Fibroblast of lung (primary cell): ENCODE measurements at regions not wholly inside any gene's neighbourhood (a gene's known extent, or its start where the extent isn't known, plus 50 kb on each side); places are given as distances from the start of the nearest gene placed in this dataset.
"Not testable (repeated sequence)": the region's sequence is repeated elsewhere in the genome, so short reads cannot be mapped to it uniquely, and the experiment has no call there.

Experiments
- DNase-seq, 2 donors: peaks; one replicate each; pipeline versions ENCODE4 v3.0.0 to v3.0.0-alpha.2; 2010; ENCODE audit warnings: low read depth in 2 of 2
- H2AFZ ChIP-seq: 2 replicates; pipeline ENCODE4 v1.5.1; 2012; ENCODE audit warnings: low read length, control low read depth, inconsistent platforms
- H3K27ac ChIP-seq: 2 replicates; pipeline ENCODE4 v1.5.1; 2011; ENCODE audit warnings: low read length, control low read depth; ENCODE audit not compliant: insufficient read depth
- H3K27me3 ChIP-seq: 2 replicates; pipeline ENCODE4 v1.5.1; 2011; ENCODE audit warnings: mild to moderate bottlenecking, low read length; ENCODE audit not compliant: control insufficient read depth, insufficient read depth
- H3K36me3 ChIP-seq: 2 replicates; pipeline ENCODE4 v1.5.1; 2011; ENCODE audit warnings: low read length; ENCODE audit not compliant: control insufficient read depth, insufficient read depth
- H3K4me1 ChIP-seq: 2 replicates; pipeline ENCODE4 v1.5.1; 2011; ENCODE audit warnings: low read length; ENCODE audit not compliant: control insufficient read depth, insufficient read depth; ENCODE audit errors: extremely low read depth
- H3K4me2 ChIP-seq: 2 replicates; pipeline ENCODE4 v1.5.1; 2011; ENCODE audit warnings: low read length, control low read depth; ENCODE audit not compliant: insufficient read depth; ENCODE audit errors: extremely low read depth
- H3K4me3 ChIP-seq, 4 experiments: fragments of 200-600 bp in 1 of 4; sonication (generic) in 1 of 4; replicated peaks in 1 of 4; 2 replicates each; pipeline ENCODE4 v1.5.1; 2011 to 2016; ENCODE audit warnings: low read length in 4 of 4, low read depth in 3 of 4, mild to moderate bottlenecking in 3 of 4, control low read depth in 2 of 4, inconsistent platforms in 1 of 4, mixed read lengths in 1 of 4; ENCODE audit not compliant: insufficient read depth in 1 of 4; ENCODE audit errors: control extremely low read depth in 1 of 4
- H3K79me2 ChIP-seq: 2 replicates; pipeline ENCODE4 v1.5.1; 2012; ENCODE audit warnings: mild to moderate bottlenecking, low read length, inconsistent platforms; ENCODE audit not compliant: control insufficient read depth, insufficient read depth
- H3K9ac ChIP-seq: 2 replicates; pipeline ENCODE4 v1.5.1; 2011; ENCODE audit warnings: mild to moderate bottlenecking, low read length, control low read depth; ENCODE audit not compliant: insufficient read depth
- H3K9me3 ChIP-seq: 2 replicates; pipeline ENCODE4 v1.5.1; 2012; ENCODE audit warnings: low read depth, low read length; ENCODE audit not compliant: control insufficient read depth, insufficient read depth
- H4K20me1 ChIP-seq: 2 replicates; pipeline ENCODE4 v1.5.1; 2011; ENCODE audit warnings: low read length; ENCODE audit not compliant: control insufficient read depth, insufficient read depth; ENCODE audit errors: extremely low read depth
- CTCF ChIP-seq, 2 donors: IDR thresholded peaks in 1 of 2; conservative IDR thresholded peaks in 1 of 2; 1 replicate in 1 of 2; 2 replicates in 1 of 2; pipeline ENCODE4 v1.5.1; 2011 to 2012; ENCODE audit warnings: low read length in 2 of 2, control low read depth in 1 of 2, inconsistent platforms in 1 of 2, low read depth in 1 of 2, mild to moderate bottlenecking in 1 of 2
- EZH2 ChIP-seq: IDR thresholded peaks from 2 replicates; pipeline ENCODE4 v1.5.1; 2012; ENCODE audit warnings: low read length, control low read depth, mild to moderate bottlenecking; ENCODE audit errors: missing control alignments

- Histone ChIP-seq H3K4me1 (peaks cover 3% of the 10 kb centered on the region), H4K20me1 (no peaks in the 10 kb centered on the region), H3K79me2 (no peaks in the 10 kb centered on the region), H3K36me3 (no peaks in the 10 kb centered on the region), H3K4me3 (no peak overlapping the region), H3K27ac (no peak overlapping the region), H3K4me2 (no peak overlapping the region), H3K9ac (no peak overlapping the region), H3K9me3 (no peaks in the 10 kb centered on the region), H2AFZ (no peak overlapping the region), H3K27me3 (no peaks in the 10 kb centered on the region)
- TF ChIP-seq CTCF (conservative IDR thresholded peaks at IDR 0.05 in 1 of 2, IDR thresholded peaks at IDR 0.05 in 1 of 2; ENCODE audit: low read depth in 1 of 2, low read length in 2 of 2), result no peak
- no peak for TF ChIP-seq EZH2
- DNase-seq, result no peak
Observed at GRCh38 chr17:31677036-31677435, 182.0 kb downstream of the COPRS start.

GRCh38 chr17:31675392-31675791, 183.7 kb downstream of the COPRS start:
- H2AFZ ChIP-seq, H3K9ac ChIP-seq, H3K27me3 ChIP-seq, H3K9me3 ChIP-seq, DNase-seq, H3K36me3 ChIP-seq, H3K4me1 ChIP-seq, H3K79me2 ChIP-seq, H3K27ac ChIP-seq, H3K4me3 ChIP-seq, H3K4me2 ChIP-seq, H4K20me1 ChIP-seq: not testable (repeated sequence)

- no peak overlapping the region for H2AFZ ChIP-seq
- no peak overlapping the region for H3K4me2 ChIP-seq
- no peak for TF ChIP-seq EZH2
- TF ChIP-seq CTCF (conservative IDR thresholded peaks at IDR 0.05 in 1 of 2, IDR thresholded peaks at IDR 0.05 in 1 of 2; ENCODE audit: low read depth in 1 of 2, low read length in 2 of 2), result no peak
- H3K27ac ChIP-seq, result no peak overlapping the region
- no peaks in the 10 kb centered on the region for H3K36me3 ChIP-seq
- no peaks in the 10 kb centered on the region for H4K20me1 ChIP-seq
- H3K9ac ChIP-seq, result no peak overlapping the region
- no peak overlapping the region for H3K4me3 ChIP-seq
- peak; percentile 53 to 75 for DNase-seq
- peaks cover 3% of the 10 kb centered on the region for H3K4me1 ChIP-seq
- no peaks in the 10 kb centered on the region for H3K9me3 ChIP-seq
- H3K79me2 ChIP-seq, result no peaks in the 10 kb centered on the region
- H3K27me3 ChIP-seq, result no peaks in the 10 kb centered on the region
Observed at GRCh38 chr17:31674717-31675349, 184.2 kb downstream of the COPRS start.
